CD4-positive, alpha-beta T cell treated with Interleukin-6 for 4 hours (primary cell): ENCODE measurements at regions not wholly inside any gene's neighbourhood (a gene's known extent, or its start where the extent isn't known, plus 50 kb on each side); places are given as distances from the start of the nearest gene placed in this dataset.

Experiments
- DNase-seq: peaks from one replicate; pipeline ENCODE4 v3.0.0-alpha.2; 2020; ENCODE audit warnings: mixed read lengths

DNA sequence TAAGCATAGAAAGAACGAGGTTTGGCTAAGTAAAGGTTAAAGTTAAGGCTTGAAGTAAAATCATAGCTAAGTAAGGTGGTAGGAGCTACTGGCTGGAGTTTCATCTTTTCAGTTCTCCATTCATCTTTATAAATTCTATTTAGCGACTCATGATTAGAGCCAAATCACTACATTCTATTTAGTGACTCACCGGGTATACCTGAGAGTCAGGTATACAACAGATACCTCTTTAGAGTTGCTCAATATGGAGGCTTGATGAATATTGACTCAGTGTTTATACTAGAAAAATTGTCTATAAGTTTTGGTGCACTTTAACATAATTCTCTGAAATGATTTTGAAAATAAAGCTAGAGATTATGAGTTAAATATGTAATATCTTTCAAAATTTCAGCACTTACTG is 328.8 kb upstream of the GRM7 start:
- no peak for DNase-seq

DNA sequence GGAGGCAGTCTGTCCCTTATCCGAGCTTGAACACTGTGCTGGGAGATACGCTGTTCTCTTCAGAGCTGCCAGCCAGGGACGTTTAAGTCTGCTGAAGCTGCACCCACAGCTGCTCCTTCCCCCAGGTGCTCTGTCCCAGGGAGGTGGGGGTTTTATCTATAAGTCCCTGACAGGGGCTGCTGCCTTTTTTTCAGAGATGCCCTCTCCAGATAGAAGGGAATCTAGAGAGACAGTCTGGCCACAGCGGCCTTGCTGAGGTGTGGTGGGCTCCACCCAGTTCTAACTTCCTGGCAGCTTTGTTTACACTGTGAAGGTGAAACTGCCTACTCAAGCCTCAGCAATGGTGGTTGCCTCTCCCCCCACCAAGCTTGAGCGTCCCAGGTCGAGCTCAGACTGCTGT is 319.9 kb upstream of the GRM7 start:
- no peak for DNase-seq

DNA sequence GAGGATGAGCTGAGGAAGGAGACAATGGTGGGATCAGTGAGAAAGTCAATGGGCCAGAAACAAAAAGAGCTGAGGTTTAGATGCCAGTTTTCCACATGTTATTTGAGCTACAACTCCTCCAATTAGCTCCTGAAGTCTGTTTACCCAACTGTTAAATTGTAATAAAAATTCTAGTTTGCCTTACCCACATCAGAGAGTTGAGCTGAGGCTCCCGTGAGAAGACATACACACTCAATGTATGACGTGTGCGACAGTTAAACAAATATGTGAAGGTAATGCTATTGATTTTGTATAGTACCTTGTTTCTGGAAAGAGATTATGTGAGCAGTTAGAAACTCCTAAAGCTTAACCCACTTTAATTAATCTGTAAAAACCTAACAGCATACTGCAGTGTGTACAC is 318.1 kb upstream of the GRM7 start:
- no peak for DNase-seq

DNA sequence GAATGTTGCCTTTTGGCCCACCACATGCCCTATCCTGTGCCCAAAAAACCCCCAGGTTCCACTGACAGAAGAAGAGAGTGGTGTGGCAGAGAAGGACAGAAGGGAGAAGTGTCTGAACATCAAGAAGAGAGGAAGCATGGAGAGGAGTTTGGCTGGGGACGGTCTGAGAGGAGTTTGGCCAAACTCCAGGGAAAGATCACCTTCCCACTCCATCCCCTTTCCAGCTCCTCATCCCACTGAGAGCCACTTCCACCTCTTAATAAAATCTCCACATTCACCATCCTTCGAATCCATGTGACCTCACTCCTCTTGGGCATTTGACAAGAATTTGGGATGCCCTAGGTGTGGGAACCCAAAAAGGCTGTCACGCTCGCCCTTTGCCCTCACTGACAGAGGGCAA is 311.6 kb upstream of the GRM7 start:
- no peak for DNase-seq

DNA sequence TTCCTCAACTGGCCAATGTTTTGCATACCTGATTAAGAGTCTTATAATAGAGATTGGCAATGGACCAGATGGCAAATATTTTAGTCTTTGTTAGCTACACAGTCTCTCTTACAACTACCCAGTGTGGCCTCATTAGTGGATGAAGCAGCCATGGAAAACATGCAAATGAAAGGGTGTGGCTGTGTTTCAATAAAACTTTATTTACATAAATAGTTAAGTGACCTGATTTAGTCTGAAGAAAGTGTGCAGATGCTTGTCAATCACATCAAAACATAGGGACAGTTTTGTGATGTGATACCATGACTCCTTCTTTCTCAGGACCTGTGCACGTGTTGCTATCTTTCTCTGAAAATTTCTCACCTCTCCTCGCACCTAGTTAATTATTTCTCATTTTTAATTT is 309.8 kb upstream of the GRM7 start:
- DNase-seq = no peak

DNA sequence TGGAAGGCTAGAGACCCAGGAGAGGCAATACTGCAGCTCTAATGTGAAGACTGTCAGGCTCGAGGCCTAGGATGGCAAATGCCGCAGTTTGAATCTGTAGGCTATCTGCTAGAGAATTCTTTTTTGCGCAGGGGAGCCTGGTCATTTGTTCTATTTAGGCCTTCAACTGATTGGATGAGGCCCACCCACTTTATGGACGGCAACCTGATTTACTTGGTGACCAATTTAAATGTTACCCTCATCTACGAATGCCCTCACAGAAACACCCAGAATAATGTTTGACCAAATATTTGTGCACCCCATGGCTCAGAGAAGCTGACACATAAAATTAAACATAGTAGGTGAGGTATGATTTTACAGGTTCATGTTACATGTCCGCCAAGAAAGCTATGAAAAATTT is 300.7 kb upstream of the GRM7 start:
- DNase-seq = no peak

DNA sequence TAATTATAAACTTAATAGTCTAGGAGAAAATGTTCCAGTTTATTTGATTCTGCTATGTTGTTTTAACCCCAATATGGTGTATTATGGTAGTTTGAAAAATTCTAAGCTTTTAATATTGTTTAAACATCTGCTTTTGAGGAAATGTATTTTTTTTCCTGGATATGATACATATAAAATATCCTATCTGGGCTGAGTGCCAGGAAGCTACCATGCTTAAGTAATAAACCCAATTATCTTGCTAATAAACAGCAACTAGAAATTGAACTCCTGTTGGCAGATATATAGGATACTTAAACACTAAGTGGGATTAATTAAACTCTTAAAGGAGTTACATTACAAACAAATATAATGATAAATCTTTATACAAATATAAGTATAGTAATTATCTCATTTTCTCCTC is 293.7 kb upstream of the GRM7 start:
- no peak for DNase-seq

DNA sequence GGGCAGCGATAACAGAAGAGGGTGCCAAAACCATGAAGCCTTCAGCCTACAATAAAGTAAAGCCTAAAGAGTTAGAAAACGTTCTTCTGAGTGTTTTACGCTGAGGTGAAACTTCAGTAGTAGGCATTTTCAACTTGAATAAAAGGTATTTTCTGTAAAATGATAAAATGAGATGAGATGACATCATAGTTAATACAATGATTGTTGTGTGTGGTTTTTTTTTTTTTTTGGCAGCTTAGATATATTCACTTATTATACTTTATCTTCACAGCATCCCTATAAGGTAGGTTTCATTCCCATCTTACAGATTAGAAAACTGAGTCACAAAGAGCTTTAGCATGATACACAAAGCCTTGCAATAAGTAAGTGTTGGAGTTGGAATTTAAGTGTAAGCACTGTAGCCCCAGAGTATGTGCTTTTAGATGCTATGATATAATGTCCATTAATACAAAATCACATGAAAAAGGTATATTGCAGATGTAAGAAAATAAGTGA is 291.9 kb upstream of the GRM7 start:
- DNase-seq = no peak

DNA sequence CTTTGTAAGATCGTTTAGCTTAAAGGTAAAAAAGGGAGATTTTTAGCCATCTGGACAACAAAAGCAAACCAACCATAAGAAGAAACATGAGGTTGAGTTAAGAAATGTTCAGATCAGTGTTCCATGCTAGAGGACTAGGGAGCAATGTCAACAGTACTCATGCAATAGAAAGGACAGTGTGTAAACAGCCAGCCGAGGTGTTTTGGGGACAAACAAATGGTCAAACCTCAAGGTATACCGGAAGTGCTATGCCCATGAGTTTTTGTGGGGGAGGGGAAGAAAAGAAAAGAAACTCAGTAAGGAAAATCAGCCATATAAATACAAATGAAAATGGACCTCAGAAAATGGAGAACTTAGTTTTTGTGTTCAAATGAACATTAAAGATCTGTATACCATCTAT is 289.5 kb upstream of the GRM7 start:
- DNase-seq = no peak

DNA sequence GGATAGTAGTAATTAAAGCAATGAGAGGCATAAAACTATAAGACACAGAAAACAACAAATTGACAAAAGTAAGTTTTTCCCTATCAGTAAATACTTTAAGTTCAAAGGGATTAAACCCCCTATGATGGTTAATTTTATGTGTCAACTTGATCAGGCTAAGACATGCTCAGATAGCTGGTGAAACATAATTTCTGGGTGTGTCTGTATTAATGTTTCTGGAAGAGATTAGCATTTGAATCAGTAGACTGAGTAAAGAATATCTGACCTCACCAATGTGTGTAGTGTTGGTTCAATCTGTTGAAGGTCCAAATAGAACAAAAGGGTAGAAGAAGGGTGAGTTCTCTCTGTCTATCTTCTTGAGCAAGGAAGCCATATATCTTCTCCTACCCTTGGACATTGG is 283.3 kb upstream of the GRM7 start:
- no peak for DNase-seq

DNA sequence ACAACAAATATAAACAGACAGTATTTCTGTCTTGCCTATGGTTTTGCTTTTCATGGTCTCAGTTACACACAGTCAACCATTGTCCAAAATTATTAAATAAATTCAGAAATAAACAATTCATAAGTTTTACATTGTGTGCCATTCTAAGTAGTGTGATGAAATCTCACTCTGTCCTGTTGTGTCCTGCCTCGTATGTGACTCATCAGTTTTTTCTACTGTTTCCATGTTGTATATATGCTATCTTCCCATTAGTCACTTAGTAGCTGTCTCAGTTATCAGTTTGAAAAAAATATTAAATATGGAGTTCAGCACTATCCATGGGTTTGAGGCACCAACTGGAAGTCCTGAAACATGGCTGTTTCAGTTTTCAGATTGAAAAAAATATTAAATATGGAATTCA is 282.4 kb upstream of the GRM7 start:
- no peak for DNase-seq

DNA sequence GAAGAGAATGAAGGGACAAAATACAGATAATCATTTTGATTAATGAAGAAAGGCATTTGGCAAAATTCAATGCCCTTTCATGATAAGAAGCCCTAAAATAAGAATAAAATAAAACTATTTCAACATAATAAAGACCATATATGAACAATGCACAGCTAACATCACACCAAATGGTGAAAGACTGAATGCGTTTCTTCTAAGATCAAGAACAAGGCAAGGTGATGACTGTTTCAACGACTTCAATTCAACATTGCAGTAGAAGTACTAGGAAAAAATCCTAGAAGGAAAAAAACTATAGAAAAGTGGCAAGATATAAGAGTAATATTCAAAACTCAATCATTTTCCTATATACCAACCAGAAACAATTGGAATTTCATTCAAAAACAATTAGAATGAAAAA is 280.1 kb upstream of the GRM7 start:
- DNase-seq = no peak

DNA sequence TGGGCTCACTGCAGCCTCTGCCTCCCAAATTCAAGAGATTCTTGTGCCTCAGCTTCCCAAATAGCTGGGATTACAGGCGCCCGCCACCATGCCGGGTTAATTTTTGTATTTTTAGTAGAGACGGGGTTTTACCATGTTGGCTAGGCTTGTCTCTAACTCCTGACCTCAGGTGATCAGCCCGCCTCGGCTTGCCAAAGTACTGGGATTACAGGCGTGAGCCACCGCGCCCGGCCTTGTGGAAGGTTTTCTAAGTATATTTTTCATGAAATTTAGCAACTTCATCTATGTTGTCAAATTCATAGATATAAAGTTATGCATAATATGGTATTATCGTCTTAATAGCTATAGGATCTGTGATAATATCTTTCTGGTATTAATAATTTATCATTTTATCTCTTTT is 275.6 kb upstream of the GRM7 start:
- DNase-seq = no peak

DNA sequence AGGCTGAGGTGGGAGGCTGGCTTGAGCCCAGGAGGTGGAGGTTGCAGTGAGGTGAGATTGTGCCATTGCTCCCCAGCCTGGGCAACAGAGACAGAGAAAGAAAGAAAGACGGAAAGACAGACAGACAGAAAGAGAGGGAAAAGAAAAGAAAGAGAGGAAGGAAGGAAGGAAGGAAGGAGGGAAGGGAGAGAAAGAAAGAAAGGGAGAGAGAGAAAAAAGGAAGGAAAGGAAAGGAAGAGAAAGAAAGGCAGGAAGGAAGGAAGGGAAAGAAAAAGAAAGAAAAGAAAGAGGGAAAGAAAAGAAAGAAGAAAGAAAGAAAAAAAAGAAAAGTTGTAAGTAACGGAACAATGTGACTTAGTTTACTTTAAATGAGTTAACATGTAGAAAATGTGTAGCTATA is 260.7 kb upstream of the GRM7 start:
- DNase-seq = no peak

DNA sequence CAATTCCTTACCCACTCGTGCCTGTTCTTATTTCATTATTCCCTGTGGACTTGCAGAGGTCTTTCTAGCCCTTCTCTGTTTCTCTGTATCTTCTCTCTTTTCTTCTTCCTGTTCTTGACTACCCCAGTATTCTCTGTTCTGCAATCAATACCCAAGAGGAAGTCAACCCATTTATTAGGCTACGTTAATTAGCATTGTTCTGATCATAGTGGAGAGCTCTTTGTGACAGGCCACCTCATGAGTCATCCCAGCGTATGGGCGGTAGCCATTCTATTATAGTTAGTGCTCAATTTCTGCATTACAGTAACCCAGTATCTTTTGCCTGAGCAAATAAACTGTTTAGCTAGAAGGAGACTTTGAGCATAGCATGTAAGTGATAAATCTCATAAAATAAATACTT is 259.5 kb upstream of the GRM7 start:
- no peak for DNase-seq

DNA sequence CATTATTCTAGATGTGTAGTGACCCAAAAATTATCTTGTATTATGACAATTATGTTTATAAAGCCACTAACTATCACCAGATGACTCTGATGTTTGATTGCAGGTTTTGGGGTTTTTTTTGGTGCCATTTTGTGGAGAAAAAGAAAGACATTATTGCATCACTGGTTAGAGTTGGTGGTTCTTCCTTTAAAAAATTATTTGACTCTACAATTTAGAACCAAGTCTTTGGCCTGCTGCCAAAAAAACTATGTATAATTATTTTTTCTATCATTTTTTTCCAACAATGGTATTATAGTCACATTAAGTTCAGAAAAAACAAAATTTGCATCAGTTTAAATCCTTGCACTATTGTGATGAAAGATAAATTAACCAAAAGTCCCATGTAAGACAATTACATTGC is 258.6 kb upstream of the GRM7 start:
- no peak for DNase-seq

DNA sequence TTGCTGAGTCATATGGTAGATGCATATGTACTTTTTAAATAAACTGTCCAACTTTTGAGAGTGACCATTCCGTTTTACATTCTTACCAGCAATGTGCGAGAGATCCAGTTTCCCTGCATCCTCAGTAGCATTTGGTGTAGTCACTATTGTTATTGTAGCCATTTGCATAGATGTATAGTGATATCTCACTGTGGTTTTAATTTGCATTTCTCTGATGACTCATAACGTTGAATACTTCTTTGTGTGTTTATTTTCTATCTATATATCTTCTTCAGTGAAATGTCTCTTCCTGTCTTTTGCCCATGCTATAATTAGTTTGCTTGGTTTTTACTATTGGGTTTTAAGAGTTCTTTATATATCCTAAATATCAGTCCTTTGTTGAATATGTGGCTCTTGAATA is 255.7 kb upstream of the GRM7 start:
- DNase-seq = no peak

DNA sequence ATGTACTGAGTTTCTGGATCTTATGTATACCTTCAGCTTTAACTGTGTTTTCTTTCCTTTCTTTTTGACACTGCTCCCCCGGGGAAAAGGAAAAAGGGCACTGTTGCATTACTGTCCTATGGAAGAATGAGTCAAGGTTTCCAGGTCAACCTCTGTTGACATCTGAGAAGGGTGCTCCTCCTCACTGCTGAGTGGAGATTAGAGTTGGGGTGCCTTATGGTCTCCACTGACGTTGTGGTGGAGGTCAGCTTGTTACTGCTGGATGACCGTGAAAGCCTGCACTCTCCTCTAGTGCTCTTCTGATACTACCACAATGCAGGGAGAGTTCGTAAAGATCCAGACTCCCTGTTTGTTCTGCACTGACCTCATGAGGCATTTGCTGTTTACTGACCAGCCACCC is 252.1 kb upstream of the GRM7 start:
- DNase-seq = no peak

DNA sequence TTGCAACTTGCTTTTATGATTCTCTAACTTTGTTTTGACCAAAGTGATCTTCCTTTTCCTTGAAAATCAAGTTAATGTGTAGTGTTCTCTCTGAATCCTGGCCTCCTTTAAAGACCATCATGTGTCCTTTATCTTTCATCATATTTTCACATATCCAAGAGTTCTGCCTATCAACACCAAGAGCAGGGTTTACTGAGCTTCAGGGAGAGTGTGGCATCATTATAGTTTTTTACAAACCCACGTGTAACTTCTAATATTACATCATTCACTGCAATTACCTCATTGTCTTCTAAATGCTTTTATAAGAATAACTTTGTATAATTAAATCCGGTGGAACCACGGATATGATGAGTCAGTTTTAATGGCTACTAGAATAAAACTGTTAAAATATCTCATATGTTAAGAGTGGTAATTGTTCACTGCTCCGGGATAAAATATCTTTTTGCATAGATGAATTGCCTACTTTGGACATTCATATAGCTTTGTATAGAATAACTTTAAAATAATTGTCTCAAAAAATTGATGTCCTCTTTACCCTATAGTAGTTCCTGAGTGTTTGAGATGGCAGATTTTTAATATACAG is 248.8 kb upstream of the GRM7 start:
- no peak for DNase-seq

DNA sequence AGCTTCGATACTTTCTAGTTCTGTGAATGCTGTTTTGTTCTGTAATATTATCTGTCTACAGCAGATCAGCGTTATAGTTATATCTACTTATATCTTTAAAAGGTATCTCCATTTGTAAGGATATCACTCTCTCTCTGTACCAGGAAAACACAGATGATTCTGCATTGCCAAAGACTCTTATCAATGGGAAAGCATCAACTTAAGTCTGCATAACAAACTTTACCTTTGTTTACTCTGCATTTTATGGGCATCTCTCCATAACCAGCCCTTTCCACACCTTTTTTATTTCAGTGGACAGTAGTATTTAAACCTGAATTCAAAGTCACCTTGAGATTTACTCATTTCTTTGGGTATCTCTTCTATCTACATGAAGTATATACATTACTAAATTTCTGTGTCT is 238.7 kb upstream of the GRM7 start:
- no peak for DNase-seq

DNA sequence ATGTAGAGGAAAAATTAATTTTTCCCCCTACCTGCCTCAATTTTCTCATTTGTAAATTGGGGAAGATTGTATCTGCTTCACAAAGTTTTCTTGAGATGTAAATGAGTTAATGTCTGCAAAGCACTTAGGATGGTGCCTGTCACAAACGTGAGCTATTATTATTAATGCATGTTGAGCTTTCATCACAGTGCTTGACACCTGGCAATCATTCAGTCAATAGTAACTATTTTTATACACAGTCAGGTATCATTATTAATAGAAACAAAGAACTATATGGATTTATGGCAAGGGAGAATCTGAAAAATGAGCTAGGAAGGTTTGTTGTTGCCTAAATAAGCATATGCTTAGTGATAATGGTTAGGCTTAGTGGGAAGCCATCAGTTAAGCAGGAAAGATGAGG is 238.2 kb upstream of the GRM7 start:
- no peak for DNase-seq

DNA sequence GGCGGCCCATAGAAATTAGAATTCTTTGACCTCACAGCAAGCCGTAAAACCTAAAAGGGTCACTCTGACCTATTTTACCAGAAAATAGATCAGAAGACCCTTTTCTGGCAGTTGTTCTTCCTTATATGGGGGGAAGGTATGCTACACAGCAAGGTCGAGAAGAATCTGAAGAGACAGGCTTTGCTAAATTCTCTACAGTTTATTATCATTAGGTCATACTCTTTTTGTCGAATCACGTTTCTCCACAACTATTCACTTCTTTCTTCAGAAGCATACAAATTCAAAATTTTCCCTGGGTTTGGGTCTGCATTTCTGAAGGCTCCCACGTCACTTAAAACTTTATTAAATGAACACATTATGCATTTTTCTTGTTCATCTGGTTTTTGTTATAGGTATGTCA is 229.5 kb upstream of the GRM7 start:
- no peak for DNase-seq

DNA sequence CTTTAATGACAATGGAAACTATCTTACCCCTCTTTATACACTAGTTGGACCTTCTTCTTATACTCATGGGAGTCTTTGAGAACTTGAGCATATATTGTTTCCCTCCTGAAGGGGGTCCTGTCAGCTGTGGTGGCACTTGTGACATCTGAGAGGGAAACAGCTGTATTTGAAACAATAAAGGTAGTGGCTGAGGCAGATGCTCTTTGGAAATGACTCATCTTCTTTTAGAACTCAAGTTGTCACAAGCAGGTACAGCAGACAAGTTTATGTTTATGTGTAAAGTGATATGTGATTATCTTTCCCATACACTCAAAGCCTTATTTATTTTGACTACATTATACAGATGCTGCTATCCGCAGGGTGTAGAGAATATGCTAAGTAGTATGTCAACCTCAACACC is 220.0 kb upstream of the GRM7 start:
- DNase-seq = no peak

DNA sequence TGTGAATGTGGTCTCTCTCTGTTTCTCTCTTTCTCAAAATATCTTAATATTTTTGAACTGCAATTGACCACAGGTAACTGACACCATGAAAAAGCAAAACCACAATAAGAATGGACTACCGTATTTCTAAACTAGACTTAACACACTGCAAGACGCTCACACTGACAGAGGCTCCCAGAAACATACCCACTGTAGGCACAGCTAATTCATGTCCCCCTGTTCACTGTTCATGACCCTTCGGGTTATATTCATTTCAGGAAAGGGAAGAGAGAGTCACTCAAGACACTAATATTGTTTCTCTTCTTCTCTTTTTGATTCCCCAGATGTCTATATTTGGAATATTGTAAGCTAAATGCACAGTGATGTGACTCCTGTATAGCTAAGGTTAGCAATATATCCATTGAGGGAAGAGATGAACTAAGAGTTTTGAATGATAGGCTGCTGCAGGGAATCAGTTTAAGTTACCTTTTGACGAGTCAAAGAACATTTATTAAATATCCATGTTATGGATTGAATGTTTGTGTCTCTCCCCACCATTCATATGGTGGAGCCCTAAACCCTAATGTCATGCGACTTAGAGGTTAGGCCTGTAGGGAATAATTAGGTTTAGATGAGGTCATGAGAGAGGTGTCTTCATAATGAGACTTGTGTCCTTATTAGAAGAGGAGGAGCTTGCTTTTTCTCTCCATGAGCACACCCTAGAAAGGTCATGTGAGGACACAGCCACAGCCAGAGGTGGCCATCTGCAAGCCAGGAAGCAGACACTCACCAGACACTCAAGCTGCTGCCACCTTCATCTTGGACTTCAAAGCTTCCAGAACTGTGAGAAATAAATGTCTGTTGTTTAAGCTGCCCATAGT is 216.6 kb upstream of the GRM7 start:
- DNase-seq = no peak

DNA sequence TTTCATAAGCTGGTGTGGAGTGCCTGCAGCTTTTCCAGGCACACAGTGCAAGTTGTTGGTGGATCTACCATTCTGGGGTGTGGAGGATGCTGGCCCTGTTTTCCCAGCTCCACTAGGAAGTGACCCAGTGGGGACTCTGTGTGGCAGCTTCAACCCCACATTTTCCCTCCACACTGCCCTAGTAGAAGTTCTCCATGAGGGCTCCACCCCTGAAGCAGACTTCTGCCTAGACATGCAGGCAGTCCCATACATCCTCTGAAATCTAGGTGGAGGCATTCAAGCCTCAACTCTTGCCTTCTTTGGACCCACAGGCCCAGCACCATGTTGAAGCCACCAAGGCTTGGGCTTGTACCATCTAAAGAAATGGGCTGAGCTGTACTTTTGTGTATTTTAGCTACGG is 206.2 kb upstream of the GRM7 start:
- no peak for DNase-seq
